Eye (tissue), 1 donor: ENCODE measurements at regions not wholly inside any gene's neighbourhood (a gene's known extent, or its start where the extent isn't known, plus 50 kb on each side); places are given as distances from the start of the nearest gene placed in this dataset.
"Not testable (repeated sequence)": the region's sequence is repeated elsewhere in the genome, so short reads cannot be mapped to it uniquely, and the experiment has no call there.

Experiments
- DNase-seq: peaks from one replicate; pipeline ENCODE4 v3.0.0-alpha.2; 2015

- DNase-seq = no peak
Measured at GRCh38 chr14:45819107-45819506, 566.1 kb upstream of the MIS18BP1 start.

GRCh38 chr14:45811155-45811554 lies 558.2 kb upstream of the MIS18BP1 start:
- peak; percentile 4 for DNase-seq

DNA sequence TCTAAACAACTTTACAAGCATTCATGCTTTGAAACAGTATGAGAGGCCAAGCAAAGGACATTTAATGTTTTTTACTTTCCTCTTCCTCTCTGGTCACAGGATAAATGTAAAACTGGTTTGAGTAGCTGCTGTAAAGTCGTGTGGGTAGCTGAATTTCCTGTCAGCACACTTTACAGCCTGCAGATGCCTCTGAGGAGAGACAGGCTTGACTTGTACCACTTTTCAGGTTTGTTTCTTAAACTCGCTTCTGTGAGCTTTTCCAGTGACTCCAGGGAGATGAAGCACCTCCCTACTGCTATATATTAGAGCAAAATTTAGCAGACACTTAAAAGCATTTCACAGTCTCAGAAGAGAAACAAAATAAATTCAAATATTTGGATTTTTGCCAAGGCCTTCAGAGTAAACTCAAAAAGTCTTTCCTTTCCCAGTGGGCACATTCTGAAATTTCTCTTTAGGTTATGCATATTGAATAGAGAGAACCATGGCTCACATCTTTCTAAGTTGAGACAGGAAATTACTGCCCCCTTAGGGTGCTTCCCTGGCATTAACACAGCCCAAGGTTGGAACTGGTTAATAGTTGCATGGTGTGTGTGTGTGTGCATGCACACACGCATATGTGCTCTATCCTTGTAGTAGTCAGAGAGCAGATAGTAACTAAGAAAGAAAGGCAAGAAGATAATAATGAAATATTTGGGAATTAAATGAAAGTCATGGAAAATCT lies 557.3 kb upstream of the MIS18BP1 start:
- DNase-seq = peak; percentile 16

GRCh38 chr14:45807178-45807899 lies 554.3 kb upstream of the MIS18BP1 start:
- DNase-seq = peak; percentile 11

- peak; percentile 2 for DNase-seq
Measured at GRCh38 chr14:45799511-45799910, 546.5 kb upstream of the MIS18BP1 start.

DNA sequence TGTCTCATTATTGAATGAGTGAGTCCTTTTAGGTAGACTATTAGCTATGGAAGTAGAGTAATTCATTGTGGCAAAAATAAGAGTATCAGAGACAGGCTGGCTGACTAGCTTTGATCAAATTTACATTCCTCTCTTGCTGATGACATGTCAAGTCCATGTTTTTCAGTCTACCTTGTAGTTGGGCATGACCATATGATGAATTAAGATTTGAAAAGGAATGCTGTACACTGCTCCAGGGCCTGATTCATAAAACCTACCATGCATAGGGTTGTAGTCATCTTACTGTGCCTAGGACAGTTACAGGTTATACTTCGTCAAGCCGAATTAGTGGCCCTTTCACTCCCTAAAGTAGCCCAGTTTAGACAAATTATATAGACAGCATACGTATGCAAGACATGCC lies 545.7 kb upstream of the MIS18BP1 start:
- no peak for DNase-seq

DNA sequence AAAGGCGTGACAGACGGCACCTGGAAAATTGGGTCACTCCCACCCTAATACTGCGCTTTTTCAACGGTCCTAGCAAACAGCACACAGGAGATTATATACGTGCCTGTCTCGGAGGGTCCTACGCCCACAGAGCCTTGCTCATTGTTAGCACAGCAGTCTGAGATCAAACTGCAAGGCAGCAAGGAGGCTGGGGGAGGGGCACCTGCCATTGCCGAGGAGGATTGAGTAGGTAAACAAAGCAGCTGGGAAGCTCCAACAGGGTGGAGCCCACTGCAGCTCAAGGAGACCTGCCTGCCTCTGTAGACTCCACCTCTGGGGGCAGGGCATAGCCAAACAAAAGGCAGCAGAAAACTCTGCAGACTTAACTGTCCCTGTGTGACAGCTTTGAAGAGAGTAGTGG lies 543.0 kb upstream of the MIS18BP1 start:
- DNase-seq = not testable (repeated sequence)

DNA sequence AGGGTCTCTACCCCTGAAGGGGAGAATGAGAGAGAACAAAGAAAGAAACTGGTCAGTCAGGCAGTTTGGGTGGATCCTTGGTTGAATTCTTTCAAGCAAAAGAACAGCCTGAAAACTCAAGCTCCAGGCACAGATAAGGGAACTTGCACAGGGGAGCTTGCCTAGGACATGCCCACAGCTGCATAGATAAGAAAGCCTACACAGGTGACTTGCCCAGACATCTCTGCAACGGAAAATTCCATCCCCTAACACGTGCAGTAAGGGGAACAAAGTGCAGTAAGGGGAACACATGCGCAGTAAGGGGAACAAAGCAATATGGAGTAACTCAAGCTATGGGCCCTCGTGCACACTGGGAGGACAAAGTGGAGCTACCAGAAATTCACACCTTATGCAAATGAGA lies 540.1 kb upstream of the MIS18BP1 start:
- no peak for DNase-seq

GRCh38 chr14:45790293-45790692 lies 537.3 kb upstream of the MIS18BP1 start:
- DNase-seq = no peak

DNA sequence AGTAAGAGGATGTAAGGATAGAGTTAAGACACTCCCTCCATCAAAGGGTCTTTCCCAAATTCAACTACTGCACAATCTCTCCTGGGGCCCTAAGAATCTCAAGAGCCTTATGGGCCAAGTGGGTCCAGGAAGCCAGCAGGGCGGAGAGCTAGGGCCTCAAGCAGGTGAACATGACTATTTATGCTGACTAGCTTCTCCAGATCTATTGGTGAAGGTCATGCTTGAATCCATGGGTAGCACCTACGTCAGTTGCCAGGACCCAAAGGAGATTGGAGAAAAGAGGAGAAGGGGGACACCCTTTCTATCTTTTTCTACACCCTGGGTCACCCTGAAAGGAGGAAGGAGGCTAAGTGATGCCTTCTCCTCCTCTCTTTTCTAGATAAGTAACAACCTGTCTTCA lies 534.2 kb upstream of the MIS18BP1 start:
- no peak for DNase-seq

DNA sequence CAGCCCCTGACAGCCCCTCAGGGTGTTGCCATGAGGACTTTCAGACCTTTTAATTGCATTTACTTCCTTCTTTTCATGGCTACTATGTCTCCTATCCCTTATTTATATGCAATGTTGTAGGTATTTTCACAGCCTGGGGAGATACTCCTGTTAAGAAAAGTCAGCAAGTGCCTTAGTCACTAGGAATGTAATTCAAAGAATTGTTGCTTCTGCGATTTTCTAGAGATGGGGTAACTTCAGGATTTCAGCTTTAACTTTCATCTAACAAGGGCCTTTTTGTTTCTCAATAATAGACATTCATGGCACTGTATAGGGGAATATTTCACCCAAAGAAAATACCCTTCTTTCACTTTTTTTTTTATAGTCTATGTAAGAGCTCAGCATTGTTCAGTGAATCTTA lies 533.3 kb upstream of the MIS18BP1 start:
- no peak for DNase-seq

DNA sequence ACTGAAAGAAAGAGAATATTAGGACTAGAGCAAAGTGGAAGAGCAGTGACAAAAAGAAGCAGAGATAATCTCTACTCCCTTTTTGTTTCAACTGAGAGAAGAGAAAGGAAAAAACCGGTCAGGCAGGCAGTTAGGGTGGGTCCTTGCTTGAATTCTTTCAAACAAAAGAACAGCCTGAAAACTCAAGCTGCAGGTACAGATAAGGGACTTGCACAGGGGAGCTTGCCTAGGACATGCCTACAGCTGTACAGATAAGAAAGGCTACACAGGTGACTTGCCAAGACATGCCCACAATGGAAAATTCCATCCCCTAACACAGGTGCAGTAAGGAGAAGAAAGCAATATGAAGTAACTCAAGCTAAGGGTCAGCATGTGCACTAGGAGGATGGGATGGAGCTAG lies 532.2 kb upstream of the MIS18BP1 start:
- DNase-seq = no peak

GRCh38 chr14:45766247-45766646 lies 513.2 kb upstream of the MIS18BP1 start:
- no peak for DNase-seq

DNA sequence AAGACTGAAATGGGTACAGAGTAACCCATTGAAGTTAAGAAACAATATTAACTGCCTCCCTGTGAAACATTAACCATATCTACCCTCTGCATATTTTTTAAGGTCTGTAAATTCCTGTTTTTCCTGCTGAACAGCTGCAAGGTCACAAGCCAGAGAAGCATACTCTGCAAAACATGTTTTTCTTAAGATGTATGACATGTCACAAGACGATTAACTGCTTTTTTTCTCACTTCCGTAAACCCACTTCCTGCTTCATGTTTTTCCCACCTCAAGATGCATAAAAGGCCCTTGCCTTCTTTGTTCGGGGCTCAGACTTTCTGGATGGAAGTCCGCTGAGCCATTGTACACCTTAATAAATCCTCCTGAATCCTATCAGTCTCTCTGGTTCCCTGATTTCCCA lies 504.7 kb upstream of the MIS18BP1 start:
- no peak for DNase-seq

GRCh38 chr14:45756412-45756811 lies 503.4 kb upstream of the MIS18BP1 start:
- not testable (repeated sequence) for DNase-seq

- DNase-seq = no peak
Measured at GRCh38 chr14:45743884-45744283, 490.9 kb upstream of the MIS18BP1 start.

- no peak for DNase-seq
Measured at GRCh38 chr14:45742187-45742586, 489.2 kb upstream of the MIS18BP1 start.

DNA sequence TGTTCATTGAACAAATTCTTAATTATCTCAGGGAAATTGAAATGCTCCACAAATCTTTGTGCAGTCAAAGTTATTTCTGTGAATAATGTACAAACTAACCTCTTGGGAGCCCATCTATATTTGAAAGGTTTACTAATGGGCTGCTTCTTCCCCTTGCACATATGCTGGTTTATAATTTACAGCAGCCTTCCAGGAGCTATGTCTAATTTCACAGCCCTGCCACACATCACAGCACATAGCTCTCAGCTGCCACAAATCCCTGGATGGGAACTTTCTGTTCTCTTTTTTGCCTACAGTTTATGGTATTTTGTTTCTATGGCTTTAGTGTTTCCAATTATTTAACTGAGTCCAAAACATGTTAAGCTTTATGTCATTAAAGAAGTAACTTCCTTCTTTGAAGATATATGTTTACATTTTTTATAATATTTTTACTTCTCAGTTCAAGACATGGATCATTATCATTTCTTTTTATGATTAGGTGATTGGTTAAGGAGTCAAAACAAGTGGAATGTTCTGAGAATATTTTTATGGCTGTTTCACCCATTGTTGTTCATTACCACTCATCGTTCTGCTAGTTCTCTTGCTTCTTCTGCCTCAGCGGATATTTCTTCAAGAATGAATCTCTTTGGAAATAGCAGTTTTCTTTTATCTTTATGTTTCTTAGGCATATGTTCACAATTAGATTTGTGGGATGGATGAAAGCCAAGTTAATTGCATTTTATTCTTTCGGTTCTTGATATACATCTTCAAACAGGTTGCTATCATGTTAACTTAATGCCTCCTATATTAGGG lies 475.6 kb upstream of the MIS18BP1 start:
- peak; percentile 32 for DNase-seq

DNA sequence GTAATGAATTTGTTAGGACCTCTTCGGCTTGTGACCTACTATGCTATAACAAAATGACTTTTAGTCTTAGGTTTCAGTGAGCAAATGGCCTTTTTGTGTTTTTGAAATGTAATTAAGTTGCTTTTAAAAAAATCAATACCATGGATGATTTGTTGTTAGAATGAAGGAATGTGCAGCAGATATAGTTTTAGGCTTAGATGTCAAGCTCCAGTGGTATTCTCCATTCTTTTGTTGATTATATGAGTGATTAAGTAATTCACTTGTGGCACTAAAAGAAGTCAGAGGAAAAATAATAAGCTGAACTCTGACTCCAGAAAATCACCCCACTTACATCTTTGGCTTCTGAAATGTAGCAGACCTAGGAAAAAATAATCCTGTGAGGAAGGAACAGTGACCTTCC lies 474.1 kb upstream of the MIS18BP1 start:
- no peak for DNase-seq

DNA sequence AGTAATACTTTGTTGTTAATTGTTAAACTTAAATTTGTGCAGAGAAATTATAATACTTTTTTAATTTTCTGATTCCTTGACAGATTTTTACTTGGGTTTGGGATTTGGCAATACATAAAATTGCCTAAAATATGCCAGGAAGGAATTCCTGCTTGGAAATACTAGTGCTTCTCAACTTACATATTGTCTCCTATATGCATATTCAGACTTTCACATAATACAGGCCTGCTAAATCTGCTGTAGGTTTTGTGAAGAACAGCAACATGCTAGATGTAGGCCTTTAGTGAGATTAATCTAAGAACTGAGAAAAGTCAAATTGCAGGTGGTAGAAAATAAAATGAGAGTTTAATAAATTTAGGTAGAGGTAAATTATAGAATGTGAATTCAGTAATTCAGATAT lies 468.5 kb upstream of the MIS18BP1 start:
- no peak for DNase-seq

GRCh38 chr14:45716572-45716971 lies 463.6 kb upstream of the MIS18BP1 start:
- DNase-seq = no peak

- no peak for DNase-seq
Measured at GRCh38 chr14:45715946-45716345, 462.9 kb upstream of the MIS18BP1 start.

DNA sequence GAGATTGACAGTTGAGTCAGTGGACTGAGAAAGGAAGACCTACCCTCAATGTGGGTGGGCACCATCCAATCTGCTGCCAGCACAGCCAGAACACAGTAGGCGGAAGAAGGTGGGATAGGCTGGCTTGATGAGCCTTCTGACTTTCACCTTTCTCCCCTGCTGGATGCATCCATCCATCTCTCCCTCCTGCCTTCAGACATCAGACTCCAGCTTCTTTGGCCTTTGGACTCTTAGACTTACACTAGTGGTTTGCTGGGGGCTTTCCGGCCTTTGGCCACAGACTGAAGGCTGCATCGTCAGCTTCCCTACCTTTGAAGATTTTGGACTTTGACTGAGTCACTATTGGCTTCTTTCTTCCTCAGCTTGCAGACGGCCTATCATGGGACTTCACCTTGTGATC lies 456.5 kb upstream of the MIS18BP1 start:
- no peak for DNase-seq
